ENCODE measurements at regions not wholly inside any gene's neighbourhood (a gene's known extent, or its start where the extent isn't known, plus 50 kb on each side); places are given as distances from the start of the nearest gene placed in this dataset.

GRCh38 chr19:57002195-57002601 lies 117.6 kb upstream of the USP29 start:
- TF ChIP-seq EP300 (conservative IDR thresholded peaks at IDR 0.05; ENCODE audit: poor library complexity, severe bottlenecking) (no peak), CTCF (IDR thresholded peaks at IDR 0.05; ENCODE audit: poor library complexity, severe bottlenecking) (no peak), MXI1 (conservative IDR thresholded peaks at IDR 0.05; ENCODE audit: poor library complexity, severe bottlenecking) (no peak)
